H1 (cell line): ENCODE measurements at regions not wholly inside any gene's neighbourhood (a gene's known extent, or its start where the extent isn't known, plus 50 kb on each side); places are given as distances from the start of the nearest gene placed in this dataset.

Experiments used
- CHD7 ChIP-seq: fragments of 300-600 bp; sonication (generic); IDR thresholded peaks from 2 replicates; pipeline ENCODE4 v1.7.1; 2012; ENCODE audit warnings: low read length, moderate library complexity, mild to moderate bottlenecking, inconsistent platforms; ENCODE audit not compliant: insufficient replicate concordance
- HDAC2 ChIP-seq, 2 experiments: fragments of 300-600 bp in 1 of 2; sonication (generic) in 1 of 2; IDR thresholded peaks; 2 replicates each; pipeline ENCODE4 v1.6.1; 2011 to 2012; ENCODE audit warnings: low read depth in 2 of 2, low read length in 2 of 2, mild to moderate bottlenecking in 2 of 2, moderate library complexity in 2 of 2, borderline replicate concordance in 1 of 2, inconsistent platforms in 1 of 2
- KDM5A ChIP-seq: fragments of 200-600 bp; IDR thresholded peaks from 2 replicates; pipeline ENCODE4 v1.7.1; 2012; ENCODE audit warnings: mild to moderate bottlenecking, low read length, inconsistent platforms, mixed read lengths
- SAP30 ChIP-seq: fragments of 300-600 bp; sonication (generic); IDR thresholded peaks from 2 replicates; pipeline ENCODE4 v1.7.1; 2012; ENCODE audit warnings: low read length, moderate library complexity, mild to moderate bottlenecking, inconsistent platforms; ENCODE audit not compliant: insufficient read depth, insufficient replicate concordance
- USF2 ChIP-seq: IDR thresholded peaks from 2 replicates; pipeline ENCODE4 v1.6.1; 2011; ENCODE audit warnings: low read length, improper control_type of control experiment

- no peak for TF ChIP-seq CHD7
- no peak for TF ChIP-seq HDAC2 (IDR thresholded peaks at IDR 0.05; ENCODE audit: borderline replicate concordance in 1 of 2, low read depth in 2 of 2, low read length in 2 of 2)
- TF ChIP-seq KDM5A, result no peak
- TF ChIP-seq SAP30, result no peak
- no peak for TF ChIP-seq USF2
- TF ChIP-seq, all 59 proteins: peak for 0
Measured at GRCh38 chr18:1464444-1465217, 560.0 kb downstream of the ADCYAP1 start (continued).
